ENCODE measurements at regions not wholly inside any gene's neighbourhood (a gene's known extent, or its start where the extent isn't known, plus 50 kb on each side); places are given as distances from the start of the nearest gene placed in this dataset.
A peak's percentile ranks its signal among the peaks of the same experiment; 100 is the strongest.

- DNase-seq (ENCODE audit: low spot score) = no peak
Measured at GRCh38 chr7:156104501-156105336, 292.5 kb upstream of the SHH start.

GRCh38 chr7:156102267-156102666 lies 290.0 kb upstream of the SHH start:
- DNase-seq (ENCODE audit: low spot score) = no peak

- DNase-seq (ENCODE audit: low spot score) = no peak
Measured at GRCh38 chr7:156101355-156101754, 289.1 kb upstream of the SHH start.

- DNase-seq (ENCODE audit: low spot score) = peak; percentile 68
Measured at GRCh38 chr7:156100086-156100485, 287.8 kb upstream of the SHH start.

GRCh38 chr7:156099085-156099484 lies 286.8 kb upstream of the SHH start:
- DNase-seq (ENCODE audit: low spot score) = no peak

- peak; percentile 10 for DNase-seq (ENCODE audit: low spot score)
Measured at GRCh38 chr7:156096771-156097538, 284.7 kb upstream of the SHH start.

GRCh38 chr7:156095908-156096539 lies 283.8 kb upstream of the SHH start:
- no peak for DNase-seq (ENCODE audit: low spot score)

GRCh38 chr7:156094350-156095146 lies 282.3 kb upstream of the SHH start:
- DNase-seq (ENCODE audit: low spot score) = no peak

GRCh38 chr7:156092307-156092706 lies 280.0 kb upstream of the SHH start:
- DNase-seq (ENCODE audit: low spot score) = no peak

GRCh38 chr7:156091519-156092080 lies 279.3 kb upstream of the SHH start:
- DNase-seq (ENCODE audit: low spot score) = no peak

- DNase-seq (ENCODE audit: low spot score) = no peak
Measured at GRCh38 chr7:156090988-156091387, 278.7 kb upstream of the SHH start.

GRCh38 chr7:156089222-156089621 lies 277.0 kb upstream of the SHH start:
- DNase-seq (ENCODE audit: low spot score) = no peak

GRCh38 chr7:156088115-156088514 lies 275.9 kb upstream of the SHH start:
- DNase-seq (ENCODE audit: low spot score) = no peak

- DNase-seq (ENCODE audit: low spot score) = no peak
Measured at GRCh38 chr7:156082048-156083040, 270.1 kb upstream of the SHH start.

GRCh38 chr7:156080596-156080995 lies 268.3 kb upstream of the SHH start:
- peak; percentile 9 for DNase-seq (ENCODE audit: low spot score)

GRCh38 chr7:156080046-156080445 lies 267.8 kb upstream of the SHH start:
- no peak for DNase-seq (ENCODE audit: low spot score)

GRCh38 chr7:156079156-156079555 lies 266.9 kb upstream of the SHH start:
- DNase-seq (ENCODE audit: low spot score) = no peak

GRCh38 chr7:156074982-156075615 lies 262.8 kb upstream of the SHH start:
- no peak for DNase-seq (ENCODE audit: low spot score)

GRCh38 chr7:156074084-156074483 lies 261.8 kb upstream of the SHH start:
- no peak for DNase-seq (ENCODE audit: low spot score)

Measured in umbilical cord (tissue), 1 donor.